ENCODE measurements at regions not wholly inside any gene's neighbourhood (a gene's known extent, or its start where the extent isn't known, plus 50 kb on each side); places are given as distances from the start of the nearest gene placed in this dataset.

DNA sequence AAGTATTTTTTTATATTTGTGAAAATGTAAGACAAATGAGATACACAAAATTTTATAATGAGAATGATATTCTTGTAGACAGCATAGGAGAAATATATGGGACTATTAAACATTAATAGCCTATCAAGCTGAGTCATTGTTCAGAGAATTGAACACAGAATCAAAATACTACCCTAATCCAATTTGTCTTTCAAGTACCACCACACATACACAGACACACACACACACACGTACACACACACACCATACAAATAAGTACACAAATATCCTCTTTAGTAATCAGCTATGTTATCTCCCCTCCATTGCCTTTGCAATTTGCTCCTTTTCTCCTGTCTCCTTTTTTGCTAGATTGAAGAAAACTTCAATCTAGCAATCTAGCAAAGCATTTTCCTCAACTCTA is 499.3 kb downstream of the FOXG1 start:
- no peak for TF ChIP-seq CREM (CRISPR knock-in tag; IDR thresholded peaks at IDR 0.05)
- no peak for TF ChIP-seq KAT7 (CRISPR knock-in tag; IDR thresholded peaks at IDR 0.05; ENCODE audit: borderline replicate concordance)
- TF ChIP-seq, protein P1, sequence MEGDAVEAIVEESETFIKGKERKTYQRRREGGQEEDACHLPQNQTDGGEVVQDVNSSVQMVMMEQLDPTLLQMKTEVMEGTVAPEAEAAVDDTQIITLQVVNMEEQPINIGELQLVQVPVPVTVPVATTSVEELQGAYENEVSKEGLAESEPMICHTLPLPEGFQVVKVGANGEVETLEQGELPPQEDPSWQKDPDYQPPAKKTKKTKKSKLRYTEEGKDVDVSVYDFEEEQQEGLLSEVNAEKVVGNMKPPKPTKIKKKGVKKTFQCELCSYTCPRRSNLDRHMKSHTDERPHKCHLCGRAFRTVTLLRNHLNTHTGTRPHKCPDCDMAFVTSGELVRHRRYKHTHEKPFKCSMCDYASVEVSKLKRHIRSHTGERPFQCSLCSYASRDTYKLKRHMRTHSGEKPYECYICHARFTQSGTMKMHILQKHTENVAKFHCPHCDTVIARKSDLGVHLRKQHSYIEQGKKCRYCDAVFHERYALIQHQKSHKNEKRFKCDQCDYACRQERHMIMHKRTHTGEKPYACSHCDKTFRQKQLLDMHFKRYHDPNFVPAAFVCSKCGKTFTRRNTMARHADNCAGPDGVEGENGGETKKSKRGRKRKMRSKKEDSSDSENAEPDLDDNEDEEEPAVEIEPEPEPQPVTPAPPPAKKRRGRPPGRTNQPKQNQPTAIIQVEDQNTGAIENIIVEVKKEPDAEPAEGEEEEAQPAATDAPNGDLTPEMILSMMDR (IDR thresholded peaks at IDR 0.05) = no peak
- TF ChIP-seq, protein P2, sequence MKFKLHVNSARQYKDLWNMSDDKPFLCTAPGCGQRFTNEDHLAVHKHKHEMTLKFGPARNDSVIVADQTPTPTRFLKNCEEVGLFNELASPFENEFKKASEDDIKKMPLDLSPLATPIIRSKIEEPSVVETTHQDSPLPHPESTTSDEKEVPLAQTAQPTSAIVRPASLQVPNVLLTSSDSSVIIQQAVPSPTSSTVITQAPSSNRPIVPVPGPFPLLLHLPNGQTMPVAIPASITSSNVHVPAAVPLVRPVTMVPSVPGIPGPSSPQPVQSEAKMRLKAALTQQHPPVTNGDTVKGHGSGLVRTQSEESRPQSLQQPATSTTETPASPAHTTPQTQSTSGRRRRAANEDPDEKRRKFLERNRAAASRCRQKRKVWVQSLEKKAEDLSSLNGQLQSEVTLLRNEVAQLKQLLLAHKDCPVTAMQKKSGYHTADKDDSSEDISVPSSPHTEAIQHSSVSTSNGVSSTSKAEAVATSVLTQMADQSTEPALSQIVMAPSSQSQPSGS (CRISPR knock-in tag; IDR thresholded peaks at IDR 0.05; ENCODE audit: borderline replicate concordance, low read depth) = no peak
- TF ChIP-seq RELA (CRISPR knock-in tag; IDR thresholded peaks at IDR 0.05; ENCODE audit: borderline replicate concordance) = no peak
- TF ChIP-seq RORB (CRISPR knock-in tag; IDR thresholded peaks at IDR 0.05) = no peak
- TF ChIP-seq, protein P3, sequence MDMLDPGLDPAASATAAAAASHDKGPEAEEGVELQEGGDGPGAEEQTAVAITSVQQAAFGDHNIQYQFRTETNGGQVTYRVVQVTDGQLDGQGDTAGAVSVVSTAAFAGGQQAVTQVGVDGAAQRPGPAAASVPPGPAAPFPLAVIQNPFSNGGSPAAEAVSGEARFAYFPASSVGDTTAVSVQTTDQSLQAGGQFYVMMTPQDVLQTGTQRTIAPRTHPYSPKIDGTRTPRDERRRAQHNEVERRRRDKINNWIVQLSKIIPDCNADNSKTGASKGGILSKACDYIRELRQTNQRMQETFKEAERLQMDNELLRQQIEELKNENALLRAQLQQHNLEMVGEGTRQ (CRISPR knock-in tag; IDR thresholded peaks at IDR 0.05) = no peak
- TF ChIP-seq, protein P4, sequence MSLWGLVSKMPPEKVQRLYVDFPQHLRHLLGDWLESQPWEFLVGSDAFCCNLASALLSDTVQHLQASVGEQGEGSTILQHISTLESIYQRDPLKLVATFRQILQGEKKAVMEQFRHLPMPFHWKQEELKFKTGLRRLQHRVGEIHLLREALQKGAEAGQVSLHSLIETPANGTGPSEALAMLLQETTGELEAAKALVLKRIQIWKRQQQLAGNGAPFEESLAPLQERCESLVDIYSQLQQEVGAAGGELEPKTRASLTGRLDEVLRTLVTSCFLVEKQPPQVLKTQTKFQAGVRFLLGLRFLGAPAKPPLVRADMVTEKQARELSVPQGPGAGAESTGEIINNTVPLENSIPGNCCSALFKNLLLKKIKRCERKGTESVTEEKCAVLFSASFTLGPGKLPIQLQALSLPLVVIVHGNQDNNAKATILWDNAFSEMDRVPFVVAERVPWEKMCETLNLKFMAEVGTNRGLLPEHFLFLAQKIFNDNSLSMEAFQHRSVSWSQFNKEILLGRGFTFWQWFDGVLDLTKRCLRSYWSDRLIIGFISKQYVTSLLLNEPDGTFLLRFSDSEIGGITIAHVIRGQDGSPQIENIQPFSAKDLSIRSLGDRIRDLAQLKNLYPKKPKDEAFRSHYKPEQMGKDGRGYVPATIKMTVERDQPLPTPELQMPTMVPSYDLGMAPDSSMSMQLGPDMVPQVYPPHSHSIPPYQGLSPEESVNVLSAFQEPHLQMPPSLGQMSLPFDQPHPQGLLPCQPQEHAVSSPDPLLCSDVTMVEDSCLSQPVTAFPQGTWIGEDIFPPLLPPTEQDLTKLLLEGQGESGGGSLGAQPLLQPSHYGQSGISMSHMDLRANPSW (CRISPR knock-in tag; conservative IDR thresholded peaks at IDR 0.05; ENCODE audit: low read depth) = no peak
- TF ChIP-seq, protein P5, sequence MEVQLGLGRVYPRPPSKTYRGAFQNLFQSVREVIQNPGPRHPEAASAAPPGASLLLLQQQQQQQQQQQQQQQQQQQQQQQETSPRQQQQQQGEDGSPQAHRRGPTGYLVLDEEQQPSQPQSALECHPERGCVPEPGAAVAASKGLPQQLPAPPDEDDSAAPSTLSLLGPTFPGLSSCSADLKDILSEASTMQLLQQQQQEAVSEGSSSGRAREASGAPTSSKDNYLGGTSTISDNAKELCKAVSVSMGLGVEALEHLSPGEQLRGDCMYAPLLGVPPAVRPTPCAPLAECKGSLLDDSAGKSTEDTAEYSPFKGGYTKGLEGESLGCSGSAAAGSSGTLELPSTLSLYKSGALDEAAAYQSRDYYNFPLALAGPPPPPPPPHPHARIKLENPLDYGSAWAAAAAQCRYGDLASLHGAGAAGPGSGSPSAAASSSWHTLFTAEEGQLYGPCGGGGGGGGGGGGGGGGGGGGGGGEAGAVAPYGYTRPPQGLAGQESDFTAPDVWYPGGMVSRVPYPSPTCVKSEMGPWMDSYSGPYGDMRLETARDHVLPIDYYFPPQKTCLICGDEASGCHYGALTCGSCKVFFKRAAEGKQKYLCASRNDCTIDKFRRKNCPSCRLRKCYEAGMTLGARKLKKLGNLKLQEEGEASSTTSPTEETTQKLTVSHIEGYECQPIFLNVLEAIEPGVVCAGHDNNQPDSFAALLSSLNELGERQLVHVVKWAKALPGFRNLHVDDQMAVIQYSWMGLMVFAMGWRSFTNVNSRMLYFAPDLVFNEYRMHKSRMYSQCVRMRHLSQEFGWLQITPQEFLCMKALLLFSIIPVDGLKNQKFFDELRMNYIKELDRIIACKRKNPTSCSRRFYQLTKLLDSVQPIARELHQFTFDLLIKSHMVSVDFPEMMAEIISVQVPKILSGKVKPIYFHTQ (CRISPR knock-in tag; IDR thresholded peaks at IDR 0.05) = no peak
- TF ChIP-seq FOXP1 (CRISPR knock-in tag; IDR thresholded peaks at IDR 0.05; ENCODE audit: borderline replicate concordance) = no peak
- TF ChIP-seq SMAD3 (CRISPR knock-in tag; IDR thresholded peaks at IDR 0.05; ENCODE audit: borderline replicate concordance) = no peak
- TF ChIP-seq, protein P6, sequence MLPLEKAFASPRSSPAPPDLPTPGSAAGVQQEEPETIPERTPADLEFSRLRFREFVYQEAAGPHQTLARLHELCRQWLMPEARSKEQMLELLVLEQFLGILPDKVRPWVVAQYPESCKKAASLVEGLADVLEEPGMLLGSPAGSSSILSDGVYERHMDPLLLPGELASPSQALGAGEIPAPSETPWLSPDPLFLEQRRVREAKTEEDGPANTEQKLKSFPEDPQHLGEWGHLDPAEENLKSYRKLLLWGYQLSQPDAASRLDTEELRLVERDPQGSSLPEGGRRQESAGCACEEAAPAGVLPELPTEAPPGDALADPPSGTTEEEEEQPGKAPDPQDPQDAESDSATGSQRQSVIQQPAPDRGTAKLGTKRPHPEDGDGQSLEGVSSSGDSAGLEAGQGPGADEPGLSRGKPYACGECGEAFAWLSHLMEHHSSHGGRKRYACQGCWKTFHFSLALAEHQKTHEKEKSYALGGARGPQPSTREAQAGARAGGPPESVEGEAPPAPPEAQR (CRISPR knock-in tag; IDR thresholded peaks at IDR 0.05) = no peak
- TF ChIP-seq, protein P7, sequence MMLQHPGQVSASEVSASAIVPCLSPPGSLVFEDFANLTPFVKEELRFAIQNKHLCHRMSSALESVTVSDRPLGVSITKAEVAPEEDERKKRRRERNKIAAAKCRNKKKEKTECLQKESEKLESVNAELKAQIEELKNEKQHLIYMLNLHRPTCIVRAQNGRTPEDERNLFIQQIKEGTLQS (CRISPR knock-in tag; conservative IDR thresholded peaks at IDR 0.05) = no peak
- TF ChIP-seq ZNF138 (CRISPR knock-in tag; conservative IDR thresholded peaks at IDR 0.05) = no peak

All from WTC11 (cell line).